ENCODE measurements at regions not wholly inside any gene's neighbourhood (a gene's known extent, or its start where the extent isn't known, plus 50 kb on each side); places are given as distances from the start of the nearest gene placed in this dataset.

DNA sequence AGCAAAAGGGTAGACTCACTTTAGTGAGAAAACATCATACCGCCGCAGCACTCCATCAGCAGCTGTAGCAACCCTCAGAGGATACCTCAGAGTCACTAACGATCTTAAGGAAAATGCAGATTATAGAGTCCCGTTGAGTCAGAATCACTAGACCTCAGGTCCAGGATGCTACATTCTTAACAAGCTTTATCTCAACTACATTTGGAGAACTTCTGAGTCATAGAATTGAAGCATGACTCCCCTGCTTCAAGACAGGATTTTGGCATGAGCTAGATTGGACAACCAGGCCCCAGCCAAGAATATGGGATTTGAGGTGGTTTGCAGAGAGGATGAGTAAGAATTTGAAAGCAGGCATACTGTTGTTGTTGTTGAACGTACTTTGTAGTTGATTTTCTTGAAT is 118.9 kb upstream of the UBL3 start:
- CTCF ChIA-PET: no interaction called here
- FAIRE-seq: no peak
- no peaks in the 10 kb centered on the region for H3K79me2 ChIP-seq (ENCODE audit: control insufficient read depth, insufficient read depth, low read length)
- no peaks in the 10 kb centered on the region for H3K36me3 ChIP-seq (ENCODE audit: control insufficient read depth in 2 of 2, extremely low read depth in 1 of 2, insufficient read depth in 2 of 2, low read length in 2 of 2)
- H3K27ac ChIP-seq (ENCODE audit: insufficient read depth, low read depth, low read length): no peak overlapping the region
- no peak overlapping the region for H2AFZ ChIP-seq (ENCODE audit: low read depth, low read length)
- DNase-seq (ENCODE audit: low read depth, low spot score): no peak
- no peak overlapping the region for H3K4me2 ChIP-seq (ENCODE audit: insufficient read depth, low read length)
- no peaks in the 10 kb centered on the region for H4K20me1 ChIP-seq (replicated peaks; ENCODE audit: control insufficient read depth, extremely low read depth, insufficient read depth, low read length)
- no peak overlapping the region for H3K4me3 ChIP-seq (replicated peaks in 1 of 3; ENCODE audit: insufficient read depth in 1 of 3, low read depth in 1 of 3, low read length in 3 of 3)
- H3K27me3 ChIP-seq (ENCODE audit: control insufficient read depth in 2 of 2, insufficient read depth in 2 of 2, low read length in 2 of 2): no peaks in the 10 kb centered on the region
- H3K4me1 ChIP-seq (ENCODE audit: control insufficient read depth, extremely low read depth, insufficient read depth, low read length): no peaks in the 10 kb centered on the region
- intact Hi-C loops (cut with micrococcal nuclease) (no loop called here), dilution Hi-C loops (cut with MboI; ENCODE audit: extremely low pct_ligation_motif_present, low sequenced_read_pairs) (no loop called here)
- no peaks in the 10 kb centered on the region for H3K9me3 ChIP-seq (replicated peaks; ENCODE audit: control insufficient read depth, insufficient read depth, low read length)
- H3K9me1 ChIP-seq (replicated peaks; ENCODE audit: control insufficient read depth, extremely low read depth, insufficient read depth, low read length): no peaks in the 10 kb centered on the region
- POLR2A ChIA-PET: no interaction called here
- BruUV-seq (replicated peaks): no TSS peak
- TF ChIP-seq POLR2A (IDR thresholded peaks at IDR 0.05; ENCODE audit: low read depth, low read length) (no peak), FOS (IDR thresholded peaks at IDR 0.05; ENCODE audit: borderline replicate concordance, insufficient read depth, low read length) (no peak), GATA2 (IDR thresholded peaks at IDR 0.05; ENCODE audit: insufficient read depth, insufficient read length, low read depth, low read length) (no peak), POLR2AphosphoS5 (IDR thresholded peaks at IDR 0.05; ENCODE audit: insufficient read depth, low read depth, low read length) (no peak), MYC (IDR thresholded peaks at IDR 0.05; ENCODE audit: low read depth, low read length) (no peak), EZH2 (IDR thresholded peaks at IDR 0.05; ENCODE audit: borderline replicate concordance, low read depth, low read length, severe bottlenecking) (no peak), JUN (IDR thresholded peaks at IDR 0.05; ENCODE audit: borderline replicate concordance, insufficient read depth, insufficient read length, low read depth) (no peak)
- TF ChIP-seq, protein P1, sequence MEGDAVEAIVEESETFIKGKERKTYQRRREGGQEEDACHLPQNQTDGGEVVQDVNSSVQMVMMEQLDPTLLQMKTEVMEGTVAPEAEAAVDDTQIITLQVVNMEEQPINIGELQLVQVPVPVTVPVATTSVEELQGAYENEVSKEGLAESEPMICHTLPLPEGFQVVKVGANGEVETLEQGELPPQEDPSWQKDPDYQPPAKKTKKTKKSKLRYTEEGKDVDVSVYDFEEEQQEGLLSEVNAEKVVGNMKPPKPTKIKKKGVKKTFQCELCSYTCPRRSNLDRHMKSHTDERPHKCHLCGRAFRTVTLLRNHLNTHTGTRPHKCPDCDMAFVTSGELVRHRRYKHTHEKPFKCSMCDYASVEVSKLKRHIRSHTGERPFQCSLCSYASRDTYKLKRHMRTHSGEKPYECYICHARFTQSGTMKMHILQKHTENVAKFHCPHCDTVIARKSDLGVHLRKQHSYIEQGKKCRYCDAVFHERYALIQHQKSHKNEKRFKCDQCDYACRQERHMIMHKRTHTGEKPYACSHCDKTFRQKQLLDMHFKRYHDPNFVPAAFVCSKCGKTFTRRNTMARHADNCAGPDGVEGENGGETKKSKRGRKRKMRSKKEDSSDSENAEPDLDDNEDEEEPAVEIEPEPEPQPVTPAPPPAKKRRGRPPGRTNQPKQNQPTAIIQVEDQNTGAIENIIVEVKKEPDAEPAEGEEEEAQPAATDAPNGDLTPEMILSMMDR (IDR thresholded peaks at IDR 0.05; ENCODE audit: extremely low read depth in 1 of 2, insufficient read depth in 1 of 2, low read depth in 1 of 2, low read length in 2 of 2): no peak
- TF ChIP-seq, protein P2, sequence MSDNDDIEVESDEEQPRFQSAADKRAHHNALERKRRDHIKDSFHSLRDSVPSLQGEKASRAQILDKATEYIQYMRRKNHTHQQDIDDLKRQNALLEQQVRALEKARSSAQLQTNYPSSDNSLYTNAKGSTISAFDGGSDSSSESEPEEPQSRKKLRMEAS (IDR thresholded peaks at IDR 0.05; ENCODE audit: insufficient read depth, insufficient read length): no peak
- no peak overlapping the region for H3K9ac ChIP-seq (replicated peaks; ENCODE audit: extremely low read depth, insufficient read depth, low read length)
